PC-9 (cell line): ENCODE measurements at regions not wholly inside any gene's neighbourhood (a gene's known extent, or its start where the extent isn't known, plus 50 kb on each side); places are given as distances from the start of the nearest gene placed in this dataset.

Experiments
- BruUV-seq: library from RNA; stranded (reverse); fragments of 400-500 nt; replicated peaks from 2 replicates; lab custom pipeline; 2021; lab: Mats Ljungman, UMichigan
- CTCF ChIA-PET: fragments of 300-600 bp; sonication (Branson Sonifier 250); formaldehyde crosslinking; loops from one replicate; lab custom pipeline; 2022; ENCODE audit warnings: antibody characterized with exemption; lab: Charles Lee
- POLR2A ChIA-PET: fragments of 300-600 bp; sonication (Branson Sonifier 250); formaldehyde crosslinking; loops from one replicate; lab custom pipeline; 2022; ENCODE audit warnings: antibody characterized with exemption; ENCODE audit not compliant: unreplicated experiment; lab: Charles Lee
- DNase-seq, 2 experiments: peaks; one replicate each; pipeline versions ENCODE4 v3.0.0 to v3.0.0-alpha.2; 2015 to 2022; ENCODE audit warnings: mixed read lengths in 1 of 2
- H2AFZ ChIP-seq: fragments of 200-600 bp; sonication (generic); 2 replicates; pipeline ENCODE4 v1.8.1; 2017; ENCODE audit warnings: antibody characterized with exemption
- H3F3A ChIP-seq: fragments of 200-600 bp; sonication (generic); 2 replicates; pipeline ENCODE4 v1.8.1; 2017; ENCODE audit warnings: antibody characterized with exemption, mild to moderate bottlenecking, low read depth; ENCODE audit not compliant: insufficient read depth
- H3K27ac ChIP-seq: fragments of 200-600 bp; sonication (generic); 2 replicates; pipeline ENCODE4 v1.6.1; 2016; ENCODE audit warnings: mixed run types
- H3K27me3 ChIP-seq: fragments of 200-600 bp; sonication (generic); 2 replicates; pipeline ENCODE4 v1.6.1; 2016; ENCODE audit warnings: low read depth, mixed run types; ENCODE audit not compliant: insufficient read depth
- H3K36me3 ChIP-seq: fragments of 200-600 bp; sonication (generic); 2 replicates; pipeline ENCODE4 v1.6.1; 2016; ENCODE audit warnings: low read depth, mixed run types
- H3K4me1 ChIP-seq: fragments of 200-600 bp; sonication (generic); replicated peaks from 2 replicates; pipeline ENCODE4 v1.6.1; 2016; ENCODE audit warnings: mixed run types; ENCODE audit not compliant: insufficient read depth
- H3K4me2 ChIP-seq: fragments of 200-600 bp; sonication (generic); 2 replicates; pipeline ENCODE4 v1.6.1; 2017; ENCODE audit warnings: mixed run types
- H3K4me3 ChIP-seq: fragments of 200-600 bp; sonication (generic); 2 replicates; pipeline ENCODE4 v1.6.1; 2016; ENCODE audit warnings: mixed run types
- H3K79me2 ChIP-seq: fragments of 200-600 bp; sonication (generic); 2 replicates; pipeline ENCODE4 v1.6.1; 2017; ENCODE audit warnings: low read depth, mixed run types
- H3K9me2 ChIP-seq: fragments of 200-600 bp; sonication (generic); 2 replicates; pipeline ENCODE4 v1.8.1; 2017; ENCODE audit warnings: mild to moderate bottlenecking; ENCODE audit not compliant: insufficient read depth
- H3K9me3 ChIP-seq: fragments of 200-600 bp; sonication (generic); 2 replicates; pipeline ENCODE4 v1.8.1; 2016; ENCODE audit warnings: low read depth; ENCODE audit not compliant: insufficient read depth
- H4K20me1 ChIP-seq: fragments of 200-600 bp; sonication (generic); 2 replicates; pipeline ENCODE4 v1.8.1; 2017; ENCODE audit not compliant: insufficient read depth
- EZH2 ChIP-seq: fragments of 200-600 bp; sonication (generic); IDR thresholded peaks from 2 replicates; pipeline ENCODE4 v1.8.0; 2017; ENCODE audit warnings: antibody characterized with exemption, low read depth
- intact Hi-C: fragments of 100-400 bp; cut with micrococcal nuclease; formaldehyde crosslinking; loops from one replicate; pipeline ENCODE4 v1.10.0; 2022; ENCODE audit not compliant: unreplicated experiment
- TF ChIP-seq, protein P1 (sequence below): fragments of 200-600 bp; sonication (generic); conservative IDR thresholded peaks from 2 replicates; pipeline ENCODE4 v1.6.1; 2017; ENCODE audit warnings: mixed run types, antibody characterized with exemption, mild to moderate bottlenecking, moderate library complexity

DNA sequence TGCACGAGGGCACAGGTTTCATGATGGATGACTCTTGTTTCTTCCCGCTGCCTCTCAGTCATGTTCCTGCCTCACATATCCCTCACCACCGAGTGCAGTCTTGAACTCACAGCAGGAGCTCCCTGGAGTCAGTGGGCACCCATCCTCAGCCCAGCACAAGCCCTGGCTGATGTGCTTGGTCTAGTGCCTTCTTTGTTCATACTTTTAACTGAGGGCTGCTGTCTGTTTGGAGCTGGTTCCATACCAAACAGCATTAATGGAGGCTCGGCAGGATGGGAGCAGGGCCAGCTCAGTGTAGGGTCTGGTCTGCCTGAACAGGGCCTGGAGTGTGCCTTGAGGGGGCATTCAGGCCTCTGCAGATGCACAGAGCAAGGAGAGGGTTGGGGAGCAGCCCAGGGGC, 54.5 kb upstream of the GLI2 start:
- H3F3A ChIP-seq: no peaks in the 10 kb centered on the region; the same call in 1 of the 2 replicates
- no peaks in the 10 kb centered on the region for H4K20me1 ChIP-seq
- intact Hi-C loops: loop anchor here (2.0 to 5.0 kb wide), 7 partner anchors 219 to 1274 kb away; no protein-coding TSS in a partner anchor
- no TSS peak for BruUV-seq
- H3K4me1 ChIP-seq: no peaks in the 10 kb centered on the region
- CTCF ChIA-PET: interaction anchor here (0.7 to 1.3 kb wide), 7 partner anchors 109 to 1044 kb away, joined by 3 to 9 read pairs (median 5); no protein-coding TSS in a partner anchor
- H3K79me2 ChIP-seq: no peaks in the 10 kb centered on the region
- H3K27me3 ChIP-seq: 0 out of 2 replicates have a peak, but pooled peaks cover 6% of the 10 kb centered on the region
- H3K36me3 ChIP-seq: no peaks in the 10 kb centered on the region
- H3K9me3 ChIP-seq: no peaks in the 10 kb centered on the region
- DNase-seq: no peak
- POLR2A ChIA-PET: no interaction called here
- H3K27ac ChIP-seq: no peak overlapping the region
- H2AFZ ChIP-seq: no peak overlapping the region
- H3K9me2 ChIP-seq: no peaks in the 10 kb centered on the region
- no peak overlapping the region for H3K4me2 ChIP-seq
- no peak for TF ChIP-seq EZH2
- TF ChIP-seq, protein P1, sequence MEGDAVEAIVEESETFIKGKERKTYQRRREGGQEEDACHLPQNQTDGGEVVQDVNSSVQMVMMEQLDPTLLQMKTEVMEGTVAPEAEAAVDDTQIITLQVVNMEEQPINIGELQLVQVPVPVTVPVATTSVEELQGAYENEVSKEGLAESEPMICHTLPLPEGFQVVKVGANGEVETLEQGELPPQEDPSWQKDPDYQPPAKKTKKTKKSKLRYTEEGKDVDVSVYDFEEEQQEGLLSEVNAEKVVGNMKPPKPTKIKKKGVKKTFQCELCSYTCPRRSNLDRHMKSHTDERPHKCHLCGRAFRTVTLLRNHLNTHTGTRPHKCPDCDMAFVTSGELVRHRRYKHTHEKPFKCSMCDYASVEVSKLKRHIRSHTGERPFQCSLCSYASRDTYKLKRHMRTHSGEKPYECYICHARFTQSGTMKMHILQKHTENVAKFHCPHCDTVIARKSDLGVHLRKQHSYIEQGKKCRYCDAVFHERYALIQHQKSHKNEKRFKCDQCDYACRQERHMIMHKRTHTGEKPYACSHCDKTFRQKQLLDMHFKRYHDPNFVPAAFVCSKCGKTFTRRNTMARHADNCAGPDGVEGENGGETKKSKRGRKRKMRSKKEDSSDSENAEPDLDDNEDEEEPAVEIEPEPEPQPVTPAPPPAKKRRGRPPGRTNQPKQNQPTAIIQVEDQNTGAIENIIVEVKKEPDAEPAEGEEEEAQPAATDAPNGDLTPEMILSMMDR: no peak
- no peak overlapping the region for H3K4me3 ChIP-seq

DNA sequence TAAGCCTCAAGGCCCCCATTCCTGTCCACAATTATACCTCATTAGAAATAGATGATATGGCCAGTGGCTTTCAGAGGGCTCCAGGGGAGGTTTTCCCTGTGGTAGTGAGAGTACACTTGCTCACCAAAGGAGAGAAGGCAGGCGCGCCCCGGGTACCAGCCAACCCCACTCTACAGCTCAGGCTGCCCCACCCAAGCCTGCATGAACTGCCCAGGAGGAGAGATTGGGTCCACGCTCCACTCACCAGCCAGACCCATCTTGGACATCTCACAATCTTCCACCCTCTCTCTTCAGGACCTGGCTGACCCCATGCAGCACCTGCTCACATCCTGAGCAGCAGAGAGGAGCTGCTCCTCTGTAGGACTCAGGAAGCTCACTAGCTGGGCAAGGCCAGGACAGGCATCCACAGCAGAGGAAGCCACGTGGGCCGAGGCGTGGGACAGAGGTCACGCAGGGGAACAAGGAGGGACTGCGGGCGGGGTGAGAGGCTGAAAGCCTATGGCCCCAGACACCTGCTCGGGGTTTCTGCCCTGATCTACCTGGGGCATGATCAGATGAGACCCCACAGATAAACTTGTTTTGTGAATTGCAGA, 53.9 kb upstream of the GLI2 start:
- Histone ChIP-seq H3K36me3 (no peaks in the 10 kb centered on the region), H3K27ac (no peak overlapping the region), H3K4me3 (no peak overlapping the region), H4K20me1 (no peaks in the 10 kb centered on the region), H3K9me2 (no peaks in the 10 kb centered on the region), H3K4me1 (no peaks in the 10 kb centered on the region), H3F3A (no peaks in the 10 kb centered on the region; the same call in 1 of the 2 replicates), H2AFZ (no peak overlapping the region), H3K4me2 (no peak overlapping the region), H3K27me3 (0 out of 2 replicates have a peak, but pooled peaks cover 6% of the 10 kb centered on the region), H3K9me3 (no peaks in the 10 kb centered on the region), H3K79me2 (no peaks in the 10 kb centered on the region)
- no peak for DNase-seq
- CTCF ChIA-PET: interaction anchor here (0.6 to 1.5 kb wide), 3 partner anchors 329 to 398 kb away, joined by 3 to 4 read pairs (median 3); no protein-coding TSS in a partner anchor
- intact Hi-C loops: loop anchor here (2.0 to 5.0 kb wide), 7 partner anchors 219 to 1274 kb away; no protein-coding TSS in a partner anchor
- POLR2A ChIA-PET: interaction anchor here (0.6 kb wide), 1 partner anchor 278 kb away, joined by 6 read pairs; no protein-coding TSS in a partner anchor
- no TSS peak for BruUV-seq
- TF ChIP-seq, protein P1: no peak
- TF ChIP-seq EZH2: no peak

DNA sequence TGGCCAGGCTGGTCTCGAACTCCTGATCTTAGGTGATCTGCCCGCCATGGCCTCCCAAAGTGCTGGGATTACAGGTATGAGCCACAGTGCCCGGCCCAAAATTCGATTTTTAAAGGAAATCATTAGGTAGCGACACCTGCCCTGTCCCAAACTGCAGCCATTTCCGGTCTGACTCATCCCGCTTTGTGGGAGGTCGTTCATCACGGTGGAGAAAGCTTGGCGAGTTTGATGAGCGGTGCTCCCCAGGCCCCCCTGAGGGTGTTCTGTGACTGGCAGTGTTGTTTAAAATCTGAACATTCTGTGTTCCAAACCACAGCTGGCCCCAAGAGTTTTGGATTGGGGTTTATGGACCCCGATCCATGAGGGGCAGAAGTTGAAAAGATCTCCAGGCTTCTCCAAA, 53.0 kb upstream of the GLI2 start:
- H3K27ac ChIP-seq: no peak overlapping the region
- no peaks in the 10 kb centered on the region; the same call in 1 of the 2 replicates for H3F3A ChIP-seq
- ChIA-PET CTCF (interaction anchor here (0.7 to 1.5 kb wide), 2 partner anchors 162 to 330 kb away, joined by 3 to 4 read pairs; no protein-coding TSS in a partner anchor), POLR2A (no interaction called here)
- intact Hi-C loops: loop anchor here (5.0 kb wide), 5 partner anchors 220 to 1275 kb away; no protein-coding TSS in a partner anchor
- H3K36me3 ChIP-seq: no peaks in the 10 kb centered on the region
- BruUV-seq: no TSS peak
- no peak overlapping the region for H2AFZ ChIP-seq
- H4K20me1 ChIP-seq: no peaks in the 10 kb centered on the region
- H3K9me3 ChIP-seq: no peaks in the 10 kb centered on the region
- H3K9me2 ChIP-seq: no peaks in the 10 kb centered on the region
- H3K4me3 ChIP-seq: no peak overlapping the region
- peaks cover 5% of the 10 kb centered on the region; the same call in 1 of the 2 replicates for H3K27me3 ChIP-seq
- no peak for DNase-seq
- no peak overlapping the region for H3K4me2 ChIP-seq
- no peaks in the 10 kb centered on the region for H3K79me2 ChIP-seq
- TF ChIP-seq EZH2: no peak
- TF ChIP-seq, protein P1: no peak
- no peaks in the 10 kb centered on the region for H3K4me1 ChIP-seq
